GM12878 (cell line): ENCODE measurements at regions not wholly inside any gene's neighbourhood (a gene's known extent, or its start where the extent isn't known, plus 50 kb on each side); places are given as distances from the start of the nearest gene placed in this dataset.

Source experiments
- ATAC-seq: fragments of 200-7000 bp; cut with Tn5 transposase; 3 replicates; pipeline ENCODE4 v1.9.1; 2020; ENCODE audit warnings: mild to moderate bottlenecking, moderate library complexity
- BruUV-seq: library from RNA; stranded (reverse); fragments of 400-500 nt; replicated peaks from 2 replicates; lab custom pipeline; 2021; lab: Mats Ljungman, UMichigan
- CTCF ChIA-PET: fragments of 300-600 bp; sonication (Branson Sonifier 250); formaldehyde crosslinking; extraction: SDS; loops from one replicate; lab custom pipeline; 2021; ENCODE audit warnings: inconsistent platforms; lab: Yijun Ruan, JAX
- POLR2A ChIA-PET: fragments of 350-600 bp; formaldehyde crosslinking; extraction: SDS; loops from one replicate; lab custom pipeline; 2021; ENCODE audit warnings: inconsistent platforms; lab: Charles Lee
- RAD21 ChIA-PET: fragments of 300-600 bp; sonication (Branson Sonifier 250); formaldehyde crosslinking; loops from one replicate; lab custom pipeline; 2023; ENCODE audit warnings: antibody characterized with exemption; ENCODE audit not compliant: unreplicated experiment; lab: Charles Lee
- SMC1A ChIA-PET: fragments of 300-600 bp; sonication (Branson Sonifier 250); formaldehyde crosslinking; loops from one replicate; lab custom pipeline; 2023; ENCODE audit not compliant: unreplicated experiment, uncharacterized antibody; lab: Charles Lee
- DNase-seq: peaks from one replicate; pipeline ENCODE4 v3.0.0-alpha.2; 2011; ENCODE audit warnings: low read depth, low spot score
- FAIRE-seq: peaks from 3 replicates; lab custom pipeline; 2011; peaks lifted over from hg19 to GRCh38; lab: Jason Lieb, UNC
- H2AFZ ChIP-seq: 2 replicates; pipeline ENCODE4 v1.6.0; 2011; ENCODE audit warnings: low read depth, low read length, control low read depth; ENCODE audit not compliant: control insufficient read depth
- H3K27ac ChIP-seq: 2 replicates; pipeline ENCODE4 v1.5.1; 2011; ENCODE audit warnings: control low read depth; ENCODE audit not compliant: control insufficient read depth, insufficient read depth
- H3K27me3 ChIP-seq, 2 experiments: replicated peaks in 1 of 2; 2 replicates each; pipeline versions ENCODE4 v1.6.0 to v1.6.1; 2011; ENCODE audit warnings: low read length in 1 of 2; ENCODE audit not compliant: control insufficient read depth in 2 of 2, insufficient read depth in 2 of 2
- H3K36me3 ChIP-seq, 2 experiments: 2 replicates each; pipeline ENCODE4 v1.5.1; 2011; ENCODE audit warnings: low read length in 1 of 2; ENCODE audit not compliant: control insufficient read depth in 2 of 2, insufficient read depth in 2 of 2
- H3K4me1 ChIP-seq: 2 replicates; pipeline ENCODE4 v1.6.1; 2011; ENCODE audit warnings: mild to moderate bottlenecking, low read length, moderate library complexity, mixed read lengths; ENCODE audit not compliant: control insufficient read depth, insufficient read depth
- H3K4me2 ChIP-seq: 2 replicates; pipeline ENCODE4 v1.6.0; 2011; ENCODE audit warnings: control low read depth; ENCODE audit not compliant: control insufficient read depth, insufficient read depth
- H3K4me3 ChIP-seq: fragments of 200-600 bp; sonication (generic); 2 replicates; pipeline ENCODE4 v1.5.1; 2016
- H3K79me2 ChIP-seq: 2 replicates; pipeline ENCODE4 v1.6.0; 2011; ENCODE audit warnings: low read length; ENCODE audit not compliant: control insufficient read depth, insufficient read depth
- H3K9ac ChIP-seq: 2 replicates; pipeline ENCODE4 v1.8.0; 2011; ENCODE audit warnings: low read length, control low read depth, mixed read lengths; ENCODE audit not compliant: control insufficient read depth, insufficient read depth
- H3K9me3 ChIP-seq: replicated peaks from 3 replicates; pipeline ENCODE4 v1.5.1; 2011; ENCODE audit warnings: mild to moderate bottlenecking, low read length; ENCODE audit not compliant: control insufficient read depth, insufficient read depth
- H4K20me1 ChIP-seq: 2 replicates; pipeline ENCODE4 v1.6.0; 2011; ENCODE audit not compliant: control insufficient read depth, insufficient read depth
- BACH1 ChIP-seq: fragments of 450-650 bp; IDR thresholded peaks from 2 replicates; pipeline ENCODE4 v1.6.1; 2017; ENCODE audit warnings: mild to moderate bottlenecking, borderline replicate concordance
- CEBPB ChIP-seq, 2 experiments: fragments of 150-350 bp in 1 of 2; IDR thresholded peaks; 2 replicates each; pipeline ENCODE4 v1.6.1; 2012 to 2014; ENCODE audit warnings: low read depth in 2 of 2, low read length in 2 of 2, borderline replicate concordance in 1 of 2, inconsistent platforms in 1 of 2
- CREM ChIP-seq: IDR thresholded peaks from 2 replicates; pipeline ENCODE4 v1.6.1; 2014; ENCODE audit warnings: antibody characterized with exemption, low read depth
- DPF2 ChIP-seq: fragments of 450-650 bp; IDR thresholded peaks from 2 replicates; pipeline ENCODE4 v1.6.1; 2017; ENCODE audit warnings: mild to moderate bottlenecking
- E4F1 ChIP-seq: fragments of 450-650 bp; IDR thresholded peaks from 2 replicates; pipeline ENCODE4 v1.6.1; 2018; ENCODE audit warnings: borderline replicate concordance, mild to moderate bottlenecking; ENCODE audit not compliant: partially characterized antibody
- EGR1 ChIP-seq, 2 experiments: IDR thresholded peaks; 1 replicate in 1 of 2; 2 replicates in 1 of 2; pipeline ENCODE4 v1.6.1; 2011 to 2012; ENCODE audit warnings: low read depth in 2 of 2, low read length in 2 of 2, borderline replicate concordance in 1 of 2, mild to moderate bottlenecking in 1 of 2, moderate library complexity in 1 of 2
- EP300 ChIP-seq, 2 experiments: fragments of 150-350 bp in 1 of 2; IDR thresholded peaks; 2 replicates each; pipeline ENCODE4 v1.6.1; 2011 to 2012; ENCODE audit warnings: low read depth in 2 of 2, low read length in 2 of 2, borderline replicate concordance in 1 of 2, improper control_type of control experiment in 1 of 2, inconsistent platforms in 1 of 2; ENCODE audit not compliant: control insufficient read depth in 1 of 2
- HDAC2 ChIP-seq: fragments of 200-600 bp; sonication (generic); IDR thresholded peaks from 2 replicates; pipeline ENCODE4 v1.6.1; 2017
- IKZF1 ChIP-seq: fragments of 450-650 bp; conservative IDR thresholded peaks from 2 replicates; pipeline ENCODE4 v1.6.1; 2017; ENCODE audit warnings: antibody characterized with exemption, mild to moderate bottlenecking
- POLR2AphosphoS5 ChIP-seq: IDR thresholded peaks from 2 replicates; pipeline ENCODE4 v1.6.1; 2011; ENCODE audit warnings: mild to moderate bottlenecking, low read length, inconsistent platforms
- RCOR1 ChIP-seq: conservative IDR thresholded peaks from 2 replicates; pipeline ENCODE4 v1.6.1; 2012; ENCODE audit warnings: low read depth, low read length, improper control_type of control experiment
- SP1 ChIP-seq: IDR thresholded peaks from one replicate; pipeline ENCODE4 v1.6.1; 2011; ENCODE audit warnings: low read depth, low read length
- YBX1 ChIP-seq: fragments of 450-650 bp; IDR thresholded peaks from 2 replicates; pipeline ENCODE4 v1.6.1; 2016; ENCODE audit warnings: antibody characterized with exemption
- WGBS: methylation state at CpG from one replicate; pipeline ENCODE4 v1.1.6; 2016; ENCODE audit warnings: low lambda C conversion rate; ENCODE audit not compliant: insufficient replicate concordance, insufficient coverage; ENCODE audit errors: missing lambda C conversion rate; 5-methylcytosine and 5-hydroxymethylcytosine counted together
- in situ Hi-C: fragments of 300-500 bp; cut with MboI; formaldehyde crosslinking; loops from 9 replicates; pipeline ENCODE4 v1.14.3; 2018; ENCODE audit warnings: mixed read lengths
- intact Hi-C: fragments of 100-400 bp; cut with micrococcal nuclease; formaldehyde crosslinking; loops from one replicate; pipeline ENCODE4 v1.14.2; 2022; ENCODE audit not compliant: unreplicated experiment
- TF ChIP-seq, protein P1 (sequence below): fragments of 450-650 bp; formaldehyde crosslinking; IDR thresholded peaks from 2 replicates; pipeline ENCODE4 v1.4.0; 2020; ENCODE audit warnings: mild to moderate bottlenecking, moderate library complexity

- ChIA-PET SMC1A (interaction anchor here (0.8 to 1.6 kb wide), 10 partner anchors 14 to 111 kb away, joined by 3 to 8 read pairs (median 4); no protein-coding TSS in a partner anchor), RAD21 (no interaction called here), CTCF (interaction anchor here (0.8 to 1.8 kb wide), 6 partner anchors 14 to 688 kb away, joined by 3 to 5 read pairs (median 3); no protein-coding TSS in a partner anchor), POLR2A (interaction anchor here (1.0 kb wide), 1 partner anchor 86 kb away, joined by 4 read pairs; no protein-coding TSS in a partner anchor)
- H3K4me1 ChIP-seq, result no peaks in the 10 kb centered on the region
- FAIRE-seq (no peak), DNase-seq (no peak), ATAC-seq (no peak)
- no peak overlapping the region for H3K4me2 ChIP-seq
- H3K27me3 ChIP-seq, result no peaks in the 10 kb centered on the region
- no peak overlapping the region for H3K9ac ChIP-seq
- no peaks in the 10 kb centered on the region for H4K20me1 ChIP-seq
- H3K79me2 ChIP-seq, result no peaks in the 10 kb centered on the region
- H3K27ac ChIP-seq, result no peak overlapping the region
- no peak overlapping the region for H2AFZ ChIP-seq
- WGBS, result 0% methylated on average over 1 of the region's 1 CpG
- no peak overlapping the region for H3K4me3 ChIP-seq
- H3K36me3 ChIP-seq, result no peaks in the 10 kb centered on the region
- intact Hi-C loops, result loop anchor here (5.0 to 10.0 kb wide), 4 partner anchors 48 to 109 kb away; no protein-coding TSS in a partner anchor
- no peaks in the 10 kb centered on the region; the same call in 1 of the 3 replicates for H3K9me3 ChIP-seq
- no TSS peak for BruUV-seq
- no peak for TF ChIP-seq IKZF1
- TF ChIP-seq, protein P1, sequence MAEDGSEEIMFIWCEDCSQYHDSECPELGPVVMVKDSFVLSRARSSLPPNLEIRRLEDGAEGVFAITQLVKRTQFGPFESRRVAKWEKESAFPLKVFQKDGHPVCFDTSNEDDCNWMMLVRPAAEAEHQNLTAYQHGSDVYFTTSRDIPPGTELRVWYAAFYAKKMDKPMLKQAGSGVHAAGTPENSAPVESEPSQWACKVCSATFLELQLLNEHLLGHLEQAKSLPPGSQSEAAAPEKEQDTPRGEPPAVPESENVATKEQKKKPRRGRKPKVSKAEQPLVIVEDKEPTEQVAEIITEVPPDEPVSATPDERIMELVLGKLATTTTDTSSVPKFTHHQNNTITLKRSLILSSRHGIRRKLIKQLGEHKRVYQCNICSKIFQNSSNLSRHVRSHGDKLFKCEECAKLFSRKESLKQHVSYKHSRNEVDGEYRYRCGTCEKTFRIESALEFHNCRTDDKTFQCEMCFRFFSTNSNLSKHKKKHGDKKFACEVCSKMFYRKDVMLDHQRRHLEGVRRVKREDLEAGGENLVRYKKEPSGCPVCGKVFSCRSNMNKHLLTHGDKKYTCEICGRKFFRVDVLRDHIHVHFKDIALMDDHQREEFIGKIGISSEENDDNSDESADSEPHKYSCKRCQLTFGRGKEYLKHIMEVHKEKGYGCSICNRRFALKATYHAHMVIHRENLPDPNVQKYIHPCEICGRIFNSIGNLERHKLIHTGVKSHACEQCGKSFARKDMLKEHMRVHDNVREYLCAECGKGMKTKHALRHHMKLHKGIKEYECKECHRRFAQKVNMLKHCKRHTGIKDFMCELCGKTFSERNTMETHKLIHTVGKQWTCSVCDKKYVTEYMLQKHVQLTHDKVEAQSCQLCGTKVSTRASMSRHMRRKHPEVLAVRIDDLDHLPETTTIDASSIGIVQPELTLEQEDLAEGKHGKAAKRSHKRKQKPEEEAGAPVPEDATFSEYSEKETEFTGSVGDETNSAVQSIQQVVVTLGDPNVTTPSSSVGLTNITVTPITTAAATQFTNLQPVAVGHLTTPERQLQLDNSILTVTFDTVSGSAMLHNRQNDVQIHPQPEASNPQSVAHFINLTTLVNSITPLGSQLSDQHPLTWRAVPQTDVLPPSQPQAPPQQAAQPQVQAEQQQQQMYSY (CRISPR knock-in tag), result no peak
- TF ChIP-seq POLR2AphosphoS5, result no peak
- TF ChIP-seq CEBPB (IDR thresholded peaks at IDR 0.05; ENCODE audit: borderline replicate concordance in 1 of 2, low read depth in 2 of 2, low read length in 2 of 2), result no peak
- TF ChIP-seq EGR1 (IDR thresholded peaks at IDR 0.05; ENCODE audit: borderline replicate concordance in 1 of 2, low read depth in 2 of 2, low read length in 2 of 2), result no peak
- TF ChIP-seq BACH1, result no peak
- TF ChIP-seq YBX1, result no peak
- TF ChIP-seq DPF2, result no peak
- no peak for TF ChIP-seq E4F1
- TF ChIP-seq HDAC2, result no peak
- no peak for TF ChIP-seq RCOR1
- no peak for TF ChIP-seq EP300 (IDR thresholded peaks at IDR 0.05; ENCODE audit: borderline replicate concordance in 1 of 2, control insufficient read depth in 1 of 2, low read depth in 2 of 2, low read length in 2 of 2)
- no peak for TF ChIP-seq SP1
- TF ChIP-seq CREM, result no peak
- TF ChIP-seq, all 136 proteins: peak for 0
- in situ Hi-C loops, result no loop called here
These were observed 126.0 kb downstream of the KCNJ2 start for GRCh38 chr17:70295329-70295728.
